ENCODE measurements at regions not wholly inside any gene's neighbourhood (a gene's known extent, or its start where the extent isn't known, plus 50 kb on each side); places are given as distances from the start of the nearest gene placed in this dataset.

GRCh38 chr9:80382211-80382891, 810.6 kb downstream of the TLE4 start:
- no peak overlapping the region for H3K27ac ChIP-seq
- TF ChIP-seq ZFX (IDR thresholded peaks at IDR 0.05) (no peak), CTCF (conservative IDR thresholded peaks at IDR 0.05) (no peak)

- H3K27ac ChIP-seq: no peak overlapping the region
- TF ChIP-seq ZFX (IDR thresholded peaks at IDR 0.05) (no peak), CTCF (conservative IDR thresholded peaks at IDR 0.05) (no peak)
These were observed 808.5 kb downstream of the TLE4 start for GRCh38 chr9:80380301-80380700.

GRCh38 chr9:80378669-80379293, 807.0 kb downstream of the TLE4 start:
- no peak overlapping the region for H3K27ac ChIP-seq
- TF ChIP-seq ZFX (IDR thresholded peaks at IDR 0.05) (no peak), CTCF (conservative IDR thresholded peaks at IDR 0.05) (no peak)

- TF ChIP-seq ZFX (IDR thresholded peaks at IDR 0.05) (no peak), CTCF (conservative IDR thresholded peaks at IDR 0.05) (no peak)
- H3K27ac ChIP-seq: no peak overlapping the region
These were observed 804.4 kb downstream of the TLE4 start for GRCh38 chr9:80376180-80376579.

- H3K27ac ChIP-seq: no peak overlapping the region
- TF ChIP-seq CTCF (conservative IDR thresholded peaks at IDR 0.05) (no peak), ZFX (IDR thresholded peaks at IDR 0.05) (no peak)
These were observed 803.7 kb downstream of the TLE4 start for GRCh38 chr9:80375477-80375876.

GRCh38 chr9:80369641-80370040, 797.9 kb downstream of the TLE4 start:
- H3K27ac ChIP-seq: no peak overlapping the region
- TF ChIP-seq CTCF (conservative IDR thresholded peaks at IDR 0.05) (no peak), ZFX (IDR thresholded peaks at IDR 0.05) (no peak)

- TF ChIP-seq ZFX (IDR thresholded peaks at IDR 0.05): no peak
- TF ChIP-seq CTCF (conservative IDR thresholded peaks at IDR 0.05): no peak
- no peak overlapping the region for H3K27ac ChIP-seq
These were observed 794.9 kb downstream of the TLE4 start for GRCh38 chr9:80366626-80367025.

All from C4-2B (cell line).